ENCODE measurements at regions not wholly inside any gene's neighbourhood (a gene's known extent, or its start where the extent isn't known, plus 50 kb on each side); places are given as distances from the start of the nearest gene placed in this dataset.

- Histone ChIP-seq H3K9ac (ENCODE audit: low read length) (no peak overlapping the region), H3K36me3 (ENCODE audit: insufficient read depth, low read length) (no peaks in the 10 kb centered on the region), H2AFZ (ENCODE audit: low read length) (no peak overlapping the region), H3K9me2 (replicated peaks; ENCODE audit: insufficient read depth, low read length) (0 out of 2 replicates have a peak, but pooled peaks cover 4% of the 10 kb centered on the region), H3K4me1 (ENCODE audit: low read length) (no peaks in the 10 kb centered on the region), H3K9me3 (ENCODE audit: low read length) (no peaks in the 10 kb centered on the region), H3K79me2 (ENCODE audit: low read length) (no peaks in the 10 kb centered on the region), H3K4me3 (ENCODE audit: low read length) (no peak overlapping the region), H3K27me3 (ENCODE audit: low read length) (no peaks in the 10 kb centered on the region; the same call in 1 of the 2 replicates), H4K20me1 (ENCODE audit: insufficient read depth, low read depth, low read length) (no peaks in the 10 kb centered on the region), H3K27ac (ENCODE audit: low read length) (no peak overlapping the region), H3K4me2 (ENCODE audit: low read depth, low read length, poor library complexity, severe bottlenecking) (no peak overlapping the region)
- DNase-seq, result no peak
Observed at GRCh38 chr3:70899816-70900215, 587.4 kb upstream of the MDFIC2 start.

- Histone ChIP-seq H2AFZ (ENCODE audit: low read length) (no peak overlapping the region), H4K20me1 (ENCODE audit: insufficient read depth, low read depth, low read length) (no peaks in the 10 kb centered on the region), H3K36me3 (ENCODE audit: insufficient read depth, low read length) (no peaks in the 10 kb centered on the region), H3K4me3 (ENCODE audit: low read length) (no peak overlapping the region), H3K9me2 (replicated peaks; ENCODE audit: insufficient read depth, low read length) (no peaks in the 10 kb centered on the region), H3K4me1 (ENCODE audit: low read length) (no peaks in the 10 kb centered on the region), H3K9ac (ENCODE audit: low read length) (no peak overlapping the region), H3K9me3 (ENCODE audit: low read length) (no peaks in the 10 kb centered on the region), H3K27ac (ENCODE audit: low read length) (no peak overlapping the region), H3K4me2 (ENCODE audit: low read depth, low read length, poor library complexity, severe bottlenecking) (no peak overlapping the region), H3K79me2 (ENCODE audit: low read length) (no peaks in the 10 kb centered on the region), H3K27me3 (ENCODE audit: low read length) (no peaks in the 10 kb centered on the region)
- DNase-seq, result no peak
Observed at GRCh38 chr3:70890020-70890394, 577.6 kb upstream of the MDFIC2 start.

GRCh38 chr3:70889162-70890019 is 577.0 kb upstream of the MDFIC2 start:
- Histone ChIP-seq H4K20me1 (ENCODE audit: insufficient read depth, low read depth, low read length) (no peaks in the 10 kb centered on the region), H3K9me2 (replicated peaks; ENCODE audit: insufficient read depth, low read length) (no peaks in the 10 kb centered on the region), H3K9ac (ENCODE audit: low read length) (no peak overlapping the region), H3K4me1 (ENCODE audit: low read length) (no peaks in the 10 kb centered on the region), H2AFZ (ENCODE audit: low read length) (no peak overlapping the region), H3K4me3 (ENCODE audit: low read length) (no peak overlapping the region), H3K27me3 (ENCODE audit: low read length) (no peaks in the 10 kb centered on the region), H3K79me2 (ENCODE audit: low read length) (no peaks in the 10 kb centered on the region), H3K9me3 (ENCODE audit: low read length) (no peaks in the 10 kb centered on the region), H3K27ac (ENCODE audit: low read length) (no peak overlapping the region), H3K4me2 (ENCODE audit: low read depth, low read length, poor library complexity, severe bottlenecking) (no peak overlapping the region), H3K36me3 (ENCODE audit: insufficient read depth, low read length) (no peaks in the 10 kb centered on the region)
- no peak for DNase-seq

- no peak overlapping the region for H3K9ac ChIP-seq (ENCODE audit: low read length)
- H3K4me1 ChIP-seq (ENCODE audit: low read length), result no peaks in the 10 kb centered on the region
- no peaks in the 10 kb centered on the region for H4K20me1 ChIP-seq (ENCODE audit: insufficient read depth, low read depth, low read length)
- no peaks in the 10 kb centered on the region for H3K9me3 ChIP-seq (ENCODE audit: low read length)
- H3K9me2 ChIP-seq (replicated peaks; ENCODE audit: insufficient read depth, low read length), result no peaks in the 10 kb centered on the region
- no peaks in the 10 kb centered on the region for H3K27me3 ChIP-seq (ENCODE audit: low read length)
- H3K27ac ChIP-seq (ENCODE audit: low read length), result no peak overlapping the region
- DNase-seq, result peak; percentile 45
- no peak overlapping the region for H2AFZ ChIP-seq (ENCODE audit: low read length)
- H3K4me2 ChIP-seq (ENCODE audit: low read depth, low read length, poor library complexity, severe bottlenecking), result no peak overlapping the region
- no peak overlapping the region for H3K4me3 ChIP-seq (ENCODE audit: low read length)
- H3K36me3 ChIP-seq (ENCODE audit: insufficient read depth, low read length), result no peaks in the 10 kb centered on the region
- H3K79me2 ChIP-seq (ENCODE audit: low read length), result no peaks in the 10 kb centered on the region
Observed at GRCh38 chr3:70885636-70886035, 573.2 kb upstream of the MDFIC2 start.

GRCh38 chr3:70882104-70882503 is 569.7 kb upstream of the MDFIC2 start:
- Histone ChIP-seq H3K9me2 (replicated peaks; ENCODE audit: insufficient read depth, low read length) (no peaks in the 10 kb centered on the region), H4K20me1 (ENCODE audit: insufficient read depth, low read depth, low read length) (no peaks in the 10 kb centered on the region), H3K27me3 (ENCODE audit: low read length) (no peaks in the 10 kb centered on the region; the same call in 1 of the 2 replicates), H2AFZ (ENCODE audit: low read length) (no peak overlapping the region), H3K4me2 (ENCODE audit: low read depth, low read length, poor library complexity, severe bottlenecking) (no peak overlapping the region), H3K4me1 (ENCODE audit: low read length) (no peaks in the 10 kb centered on the region), H3K9ac (ENCODE audit: low read length) (no peak overlapping the region), H3K9me3 (ENCODE audit: low read length) (no peaks in the 10 kb centered on the region), H3K27ac (ENCODE audit: low read length) (no peak overlapping the region), H3K4me3 (ENCODE audit: low read length) (no peak overlapping the region), H3K36me3 (ENCODE audit: insufficient read depth, low read length) (no peaks in the 10 kb centered on the region), H3K79me2 (ENCODE audit: low read length) (no peaks in the 10 kb centered on the region)
- no peak for DNase-seq

- Histone ChIP-seq H2AFZ (ENCODE audit: low read length) (no peak overlapping the region), H3K4me3 (ENCODE audit: low read length) (no peak overlapping the region), H3K36me3 (ENCODE audit: insufficient read depth, low read length) (no peaks in the 10 kb centered on the region), H3K27me3 (ENCODE audit: low read length) (no peaks in the 10 kb centered on the region; the same call in 1 of the 2 replicates), H3K9me3 (ENCODE audit: low read length) (no peaks in the 10 kb centered on the region), H3K9me2 (replicated peaks; ENCODE audit: insufficient read depth, low read length) (no peaks in the 10 kb centered on the region), H3K79me2 (ENCODE audit: low read length) (no peaks in the 10 kb centered on the region), H3K4me1 (ENCODE audit: low read length) (no peaks in the 10 kb centered on the region), H4K20me1 (ENCODE audit: insufficient read depth, low read depth, low read length) (no peaks in the 10 kb centered on the region), H3K9ac (ENCODE audit: low read length) (no peak overlapping the region), H3K27ac (ENCODE audit: low read length) (no peak overlapping the region), H3K4me2 (ENCODE audit: low read depth, low read length, poor library complexity, severe bottlenecking) (no peak overlapping the region)
- no peak for DNase-seq
Observed at GRCh38 chr3:70880421-70880820, 568.0 kb upstream of the MDFIC2 start.

- no peak overlapping the region for H3K9ac ChIP-seq (ENCODE audit: low read length)
- H3K36me3 ChIP-seq (ENCODE audit: insufficient read depth, low read length), result no peaks in the 10 kb centered on the region
- no peak overlapping the region for H3K4me2 ChIP-seq (ENCODE audit: low read depth, low read length, poor library complexity, severe bottlenecking)
- no peak overlapping the region for H2AFZ ChIP-seq (ENCODE audit: low read length)
- no peak overlapping the region for H3K27ac ChIP-seq (ENCODE audit: low read length)
- DNase-seq, result no peak
- H3K4me1 ChIP-seq (ENCODE audit: low read length), result no peaks in the 10 kb centered on the region
- H3K27me3 ChIP-seq (ENCODE audit: low read length), result peaks cover 4% of the 10 kb centered on the region; the same call in 1 of the 2 replicates
- no peaks in the 10 kb centered on the region for H3K9me3 ChIP-seq (ENCODE audit: low read length)
- H3K79me2 ChIP-seq (ENCODE audit: low read length), result no peaks in the 10 kb centered on the region
- no peaks in the 10 kb centered on the region for H4K20me1 ChIP-seq (ENCODE audit: insufficient read depth, low read depth, low read length)
- H3K9me2 ChIP-seq (replicated peaks; ENCODE audit: insufficient read depth, low read length), result no peaks in the 10 kb centered on the region
- H3K4me3 ChIP-seq (ENCODE audit: low read length), result no peak overlapping the region
Observed at GRCh38 chr3:70876154-70876553, 563.7 kb upstream of the MDFIC2 start.

GRCh38 chr3:70874196-70874595 is 561.8 kb upstream of the MDFIC2 start:
- Histone ChIP-seq H4K20me1 (ENCODE audit: insufficient read depth, low read depth, low read length) (no peaks in the 10 kb centered on the region), H3K4me1 (ENCODE audit: low read length) (no peaks in the 10 kb centered on the region), H3K9me2 (replicated peaks; ENCODE audit: insufficient read depth, low read length) (no peaks in the 10 kb centered on the region), H3K79me2 (ENCODE audit: low read length) (no peaks in the 10 kb centered on the region), H3K36me3 (ENCODE audit: insufficient read depth, low read length) (no peaks in the 10 kb centered on the region), H3K9ac (ENCODE audit: low read length) (no peak overlapping the region), H3K9me3 (ENCODE audit: low read length) (no peaks in the 10 kb centered on the region), H3K27me3 (ENCODE audit: low read length) (0 out of 2 replicates have a peak, but pooled peaks cover 4% of the 10 kb centered on the region), H3K4me3 (ENCODE audit: low read length) (no peak overlapping the region), H3K27ac (ENCODE audit: low read length) (no peak overlapping the region), H2AFZ (ENCODE audit: low read length) (no peak overlapping the region), H3K4me2 (ENCODE audit: low read depth, low read length, poor library complexity, severe bottlenecking) (no peak overlapping the region)
- no peak for DNase-seq
